ENCODE measurements at regions not wholly inside any gene's neighbourhood (a gene's known extent, or its start where the extent isn't known, plus 50 kb on each side); places are given as distances from the start of the nearest gene placed in this dataset.
"Not testable (repeated sequence)": the region's sequence is repeated elsewhere in the genome, so short reads cannot be mapped to it uniquely, and the experiment has no call there.

GRCh38 chr2:158866082-158866481 is 71.0 kb downstream of the DAPL1 start:
- H3K36me3 ChIP-seq (ENCODE audit: control insufficient read depth, insufficient read depth, low read length); H3K4me3 ChIP-seq (ENCODE audit: low read length); H3K4me1 ChIP-seq (ENCODE audit: control insufficient read depth, insufficient read depth, low read length); H3K27me3 ChIP-seq (ENCODE audit: control insufficient read depth, insufficient read depth, low read length); DNase-seq; H3K9me3 ChIP-seq (ENCODE audit: control insufficient read depth, low read depth, low read length); H3K27ac ChIP-seq (ENCODE audit: low read length): not testable (repeated sequence)
- whole genome bisulfite sequencing (ENCODE audit: insufficient coverage, low lambda C conversion rate): no CpG with 5 or more reads among the region's 12 CpGs

DNA sequence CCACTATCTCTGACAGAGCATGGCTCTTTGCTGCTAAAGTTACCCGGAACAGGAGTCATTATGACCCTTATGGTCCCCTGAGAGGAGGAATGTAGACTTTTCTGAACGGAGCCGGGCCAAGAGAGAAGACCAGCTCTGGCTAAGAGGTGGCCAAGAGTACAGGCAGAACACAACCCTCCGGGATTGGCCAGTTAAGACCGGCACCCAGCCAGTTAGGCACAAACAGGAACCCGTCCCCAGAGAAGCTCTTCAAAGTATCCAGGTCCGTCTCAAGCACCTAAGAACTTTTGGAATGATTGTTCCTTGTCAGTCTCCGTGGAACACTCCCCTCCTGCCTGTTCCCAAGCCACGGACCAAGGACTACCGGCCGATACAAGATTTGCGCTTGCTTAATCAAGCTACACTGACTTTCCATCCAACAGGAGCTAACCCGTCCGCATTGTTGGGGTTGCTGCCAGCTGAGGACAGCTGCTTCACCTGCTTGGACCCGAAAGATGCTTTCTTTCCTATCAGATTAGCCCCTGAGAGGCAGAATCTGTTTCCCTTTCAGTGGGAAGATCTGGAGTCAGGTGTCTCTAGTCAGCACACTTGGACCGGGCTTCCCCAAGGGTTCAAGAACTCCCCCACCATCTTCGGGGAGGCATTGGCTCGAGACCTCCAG is 72.5 kb downstream of the DAPL1 start:
- not testable (repeated sequence) for H3K27me3 ChIP-seq (ENCODE audit: control insufficient read depth, insufficient read depth, low read length); DNase-seq; H3K4me1 ChIP-seq (ENCODE audit: control insufficient read depth, insufficient read depth, low read length); H3K4me3 ChIP-seq (ENCODE audit: low read length); H3K36me3 ChIP-seq (ENCODE audit: control insufficient read depth, insufficient read depth, low read length); H3K9me3 ChIP-seq (ENCODE audit: control insufficient read depth, low read depth, low read length)
- peak overlapping the region; percentile 48 for H3K27ac ChIP-seq (ENCODE audit: low read length)
- WGBS (ENCODE audit: insufficient coverage, low lambda C conversion rate): no CpG with 5 or more reads among the region's 18 CpGs

DNA sequence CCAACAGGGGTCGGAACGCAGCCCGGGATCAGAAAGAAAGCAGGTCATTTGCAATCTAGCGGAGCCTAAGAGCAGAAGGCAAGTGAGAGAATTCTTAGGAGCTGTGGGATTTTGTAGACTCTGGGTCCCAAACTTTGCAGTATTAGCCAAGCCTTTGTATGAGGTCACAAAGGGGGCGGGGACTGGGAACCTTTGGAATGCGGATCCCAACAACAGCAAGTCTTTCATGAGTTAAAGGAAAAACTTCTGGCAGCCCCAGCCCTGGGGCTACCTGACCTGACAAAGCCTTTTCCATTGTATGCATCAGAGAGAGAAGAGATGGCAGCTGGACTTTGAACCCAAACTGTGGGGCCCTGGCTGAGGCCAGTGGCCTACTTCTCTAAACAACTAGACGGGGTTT is 73.3 kb downstream of the DAPL1 start:
- H3K36me3 ChIP-seq (ENCODE audit: control insufficient read depth, insufficient read depth, low read length); H3K4me3 ChIP-seq (ENCODE audit: low read length); H3K27me3 ChIP-seq (ENCODE audit: control insufficient read depth, insufficient read depth, low read length); H3K9me3 ChIP-seq (ENCODE audit: control insufficient read depth, low read depth, low read length); H3K4me1 ChIP-seq (ENCODE audit: control insufficient read depth, insufficient read depth, low read length): not testable (repeated sequence)
- peak; percentile 18 to 83 for DNase-seq
- WGBS (ENCODE audit: insufficient coverage, low lambda C conversion rate): no CpG with 5 or more reads among the region's 7 CpGs
- peak overlapping the region; percentile 48 for H3K27ac ChIP-seq (ENCODE audit: low read length)

GRCh38 chr2:158869122-158869521 is 74.0 kb downstream of the DAPL1 start:
- H3K4me1 ChIP-seq (ENCODE audit: control insufficient read depth, insufficient read depth, low read length); H3K27ac ChIP-seq (ENCODE audit: low read length); H3K4me3 ChIP-seq (ENCODE audit: low read length); DNase-seq; H3K27me3 ChIP-seq (ENCODE audit: control insufficient read depth, insufficient read depth, low read length); H3K36me3 ChIP-seq (ENCODE audit: control insufficient read depth, insufficient read depth, low read length); H3K9me3 ChIP-seq (ENCODE audit: control insufficient read depth, low read depth, low read length): not testable (repeated sequence)
- no CpG with 5 or more reads among the region's 6 CpGs for WGBS (ENCODE audit: insufficient coverage, low lambda C conversion rate)

GRCh38 chr2:158869609-158870008 is 74.5 kb downstream of the DAPL1 start:
- H3K4me3 ChIP-seq (ENCODE audit: low read length); H3K27me3 ChIP-seq (ENCODE audit: control insufficient read depth, insufficient read depth, low read length); H3K9me3 ChIP-seq (ENCODE audit: control insufficient read depth, low read depth, low read length); H3K27ac ChIP-seq (ENCODE audit: low read length); H3K4me1 ChIP-seq (ENCODE audit: control insufficient read depth, insufficient read depth, low read length); H3K36me3 ChIP-seq (ENCODE audit: control insufficient read depth, insufficient read depth, low read length); DNase-seq: not testable (repeated sequence)
- WGBS (ENCODE audit: insufficient coverage, low lambda C conversion rate): no CpG with 5 or more reads among the region's 11 CpGs

DNA sequence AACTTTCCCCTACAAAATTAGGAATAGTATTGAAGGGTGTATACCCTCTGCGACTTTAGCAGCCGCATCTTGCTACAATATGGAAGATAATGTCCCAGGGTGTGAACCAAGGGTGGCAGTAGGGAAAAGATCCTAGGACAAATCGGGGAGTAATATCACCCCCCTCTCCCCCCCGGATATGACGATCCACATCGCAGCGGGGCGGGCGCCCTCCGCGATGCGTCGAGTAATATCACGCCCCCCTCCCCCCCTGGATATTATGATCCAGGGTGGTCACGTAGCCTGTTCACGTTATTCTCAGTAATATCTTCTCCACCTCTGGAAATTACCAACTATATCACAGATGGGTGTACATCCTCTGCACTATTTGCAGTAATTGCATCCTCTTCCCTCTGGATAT is 82.9 kb downstream of the DAPL1 start:
- WGBS (ENCODE audit: insufficient coverage, low lambda C conversion rate): no CpG with 5 or more reads among the region's 16 CpGs
- Histone ChIP-seq H3K4me3 (ENCODE audit: low read length) (no peak overlapping the region), H3K27me3 (ENCODE audit: control insufficient read depth, insufficient read depth, low read length) (no peaks in the 10 kb centered on the region)

GRCh38 chr2:158879229-158879903 is 84.2 kb downstream of the DAPL1 start:
- no peaks in the 10 kb centered on the region for H3K36me3 ChIP-seq (ENCODE audit: control insufficient read depth, insufficient read depth, low read length)
- H3K4me3 ChIP-seq (ENCODE audit: low read length): no peak overlapping the region
- no peaks in the 10 kb centered on the region for H3K9me3 ChIP-seq (ENCODE audit: control insufficient read depth, low read depth, low read length)
- 97% methylated on average over 5 of the region's 17 CpGs for WGBS (ENCODE audit: insufficient coverage, low lambda C conversion rate)
- no peak overlapping the region for H3K27ac ChIP-seq (ENCODE audit: low read length)
- H3K27me3 ChIP-seq (ENCODE audit: control insufficient read depth, insufficient read depth, low read length): no peaks in the 10 kb centered on the region
- DNase-seq: no peak
- no peaks in the 10 kb centered on the region for H3K4me1 ChIP-seq (ENCODE audit: control insufficient read depth, insufficient read depth, low read length)

More for the DNA sequence above, 82.9 kb downstream of the DAPL1 start:
- Histone ChIP-seq H3K9me3 (ENCODE audit: control insufficient read depth, low read depth, low read length) (no peaks in the 10 kb centered on the region), H3K27ac (ENCODE audit: low read length) (no peak overlapping the region), H3K36me3 (ENCODE audit: control insufficient read depth, insufficient read depth, low read length) (no peaks in the 10 kb centered on the region), H3K4me1 (ENCODE audit: control insufficient read depth, insufficient read depth, low read length) (no peaks in the 10 kb centered on the region)
- DNase-seq: no peak

- no peaks in the 10 kb centered on the region for H3K4me1 ChIP-seq (ENCODE audit: control insufficient read depth, insufficient read depth, low read length)
- no CpG with 5 or more reads among the region's 8 CpGs for WGBS (ENCODE audit: insufficient coverage, low lambda C conversion rate)
- H3K27ac ChIP-seq (ENCODE audit: low read length): no peak overlapping the region
- H3K4me3 ChIP-seq (ENCODE audit: low read length): no peak overlapping the region
- no peaks in the 10 kb centered on the region for H3K36me3 ChIP-seq (ENCODE audit: control insufficient read depth, insufficient read depth, low read length)
- DNase-seq: no peak
- H3K27me3 ChIP-seq (ENCODE audit: control insufficient read depth, insufficient read depth, low read length): no peaks in the 10 kb centered on the region
- no peaks in the 10 kb centered on the region for H3K9me3 ChIP-seq (ENCODE audit: control insufficient read depth, low read depth, low read length)
Measured at GRCh38 chr2:158882297-158882696, 86.1 kb upstream of the TANC1 start.

- no CpG with 5 or more reads among the region's 3 CpGs for WGBS (ENCODE audit: insufficient coverage, low lambda C conversion rate)
- not testable (repeated sequence) for H3K36me3 ChIP-seq (ENCODE audit: control insufficient read depth, insufficient read depth, low read length); H3K4me3 ChIP-seq (ENCODE audit: low read length); H3K9me3 ChIP-seq (ENCODE audit: control insufficient read depth, low read depth, low read length); DNase-seq; H3K4me1 ChIP-seq (ENCODE audit: control insufficient read depth, insufficient read depth, low read length); H3K27me3 ChIP-seq (ENCODE audit: control insufficient read depth, insufficient read depth, low read length); H3K27ac ChIP-seq (ENCODE audit: low read length)
Measured at GRCh38 chr2:158884552-158884951, 83.9 kb upstream of the TANC1 start.

- not testable (repeated sequence) for H3K27me3 ChIP-seq (ENCODE audit: control insufficient read depth, insufficient read depth, low read length); H3K4me1 ChIP-seq (ENCODE audit: control insufficient read depth, insufficient read depth, low read length); H3K27ac ChIP-seq (ENCODE audit: low read length); H3K9me3 ChIP-seq (ENCODE audit: control insufficient read depth, low read depth, low read length); H3K4me3 ChIP-seq (ENCODE audit: low read length); H3K36me3 ChIP-seq (ENCODE audit: control insufficient read depth, insufficient read depth, low read length); DNase-seq
- WGBS (ENCODE audit: insufficient coverage, low lambda C conversion rate): no CpG with 5 or more reads among the region's 8 CpGs
Measured at GRCh38 chr2:158885018-158885678, 83.3 kb upstream of the TANC1 start.
